ENCODE measurements at regions not wholly inside any gene's neighbourhood (a gene's known extent, or its start where the extent isn't known, plus 50 kb on each side); places are given as distances from the start of the nearest gene placed in this dataset.
"Not testable (repeated sequence)": the region's sequence is repeated elsewhere in the genome, so short reads cannot be mapped to it uniquely, and the experiment has no call there.

DNA sequence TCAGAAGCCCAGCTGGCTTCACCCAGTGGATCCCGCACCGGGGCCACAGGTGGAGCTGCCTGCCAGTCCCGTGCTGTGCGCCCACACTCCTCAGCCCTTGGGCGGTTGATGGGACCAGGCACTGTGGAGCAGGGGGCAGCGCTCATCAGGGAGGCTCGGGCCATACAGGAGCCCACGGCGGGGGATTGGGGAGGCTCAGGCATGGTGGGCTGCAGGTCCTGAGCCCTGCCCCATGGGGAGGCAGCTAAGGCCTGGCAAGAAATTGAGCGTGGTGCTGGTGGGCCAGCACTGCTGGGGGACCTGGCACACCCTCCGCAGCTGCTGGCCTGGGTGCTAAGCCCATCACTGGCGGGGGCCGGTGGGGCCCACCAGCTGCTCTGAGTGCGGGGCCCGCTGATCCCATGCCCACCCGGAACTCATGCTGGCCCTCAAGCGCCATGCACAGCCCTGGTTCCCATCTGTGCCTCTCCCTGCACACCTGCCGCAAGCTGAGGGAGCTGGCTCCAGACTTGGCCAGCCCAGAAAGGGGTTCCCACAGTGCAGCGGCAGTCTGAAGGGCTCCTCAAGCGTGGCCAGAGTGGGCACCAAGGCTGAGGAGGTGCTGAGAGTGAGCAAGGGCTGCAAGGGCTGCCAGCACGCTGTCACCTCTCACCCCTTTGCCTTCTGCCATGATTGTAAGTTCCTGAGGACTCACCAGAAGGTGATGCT, 705.1 kb downstream of the STPG2 start:
- DNase-seq, result not testable (repeated sequence)

DNA sequence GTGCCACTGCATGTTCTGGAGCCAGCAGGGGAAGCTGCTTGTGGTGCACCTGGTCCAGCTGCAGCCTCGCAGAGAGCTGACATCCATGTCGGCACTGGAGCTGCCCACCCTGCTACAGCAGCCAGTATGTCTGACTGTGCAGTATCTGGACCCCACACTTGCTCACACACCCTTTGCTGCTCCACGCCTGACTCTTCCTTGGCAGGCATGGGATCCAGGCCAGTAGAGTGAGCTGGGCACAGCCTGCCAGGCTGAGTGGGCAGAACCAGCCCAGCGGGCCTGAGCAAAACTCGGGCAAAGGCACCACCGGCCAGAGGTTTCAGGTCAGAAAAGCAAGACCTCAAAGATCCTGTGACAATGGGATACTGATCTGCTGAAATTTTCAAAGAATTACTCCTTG, 690.1 kb downstream of the STPG2 start:
- no peak for DNase-seq

DNA sequence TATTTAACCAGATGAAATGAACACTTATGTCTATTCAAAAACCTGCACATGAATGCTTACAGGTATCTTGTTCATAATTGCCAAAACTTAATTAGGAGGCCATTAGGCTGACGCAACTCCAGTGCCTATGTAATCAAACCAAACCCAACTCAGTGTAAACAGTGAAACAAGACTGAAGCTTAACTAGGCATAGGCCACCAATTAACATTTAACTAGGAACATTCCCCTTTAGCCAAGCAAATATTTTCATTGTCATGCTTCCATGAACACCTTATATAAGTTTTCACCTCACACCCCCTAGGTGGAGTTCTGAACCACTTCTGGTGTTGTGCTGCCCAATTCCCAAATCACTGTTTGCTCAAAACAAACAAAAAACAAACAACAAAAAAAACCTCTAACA, 686.0 kb downstream of the STPG2 start:
- no peak for DNase-seq

DNA sequence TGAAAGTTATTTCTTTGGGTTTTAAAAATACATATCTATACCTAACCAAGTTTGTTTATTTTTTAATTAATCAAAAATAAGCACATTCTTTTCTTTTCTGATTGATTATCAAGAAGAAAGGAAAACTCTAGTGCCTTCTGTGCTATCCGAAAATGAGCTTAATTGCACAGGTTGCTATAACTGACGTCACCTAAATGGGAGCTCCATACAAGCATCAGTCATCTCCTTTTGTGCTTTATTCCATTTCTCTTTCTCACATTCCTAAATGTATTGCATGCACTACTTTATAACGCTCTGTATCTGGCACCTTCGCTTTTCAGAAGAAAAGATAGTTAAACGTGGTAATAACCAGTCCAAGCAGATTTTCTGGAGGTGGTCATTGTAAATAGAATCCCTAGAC, 675.0 kb downstream of the STPG2 start:
- no peak for DNase-seq

DNA sequence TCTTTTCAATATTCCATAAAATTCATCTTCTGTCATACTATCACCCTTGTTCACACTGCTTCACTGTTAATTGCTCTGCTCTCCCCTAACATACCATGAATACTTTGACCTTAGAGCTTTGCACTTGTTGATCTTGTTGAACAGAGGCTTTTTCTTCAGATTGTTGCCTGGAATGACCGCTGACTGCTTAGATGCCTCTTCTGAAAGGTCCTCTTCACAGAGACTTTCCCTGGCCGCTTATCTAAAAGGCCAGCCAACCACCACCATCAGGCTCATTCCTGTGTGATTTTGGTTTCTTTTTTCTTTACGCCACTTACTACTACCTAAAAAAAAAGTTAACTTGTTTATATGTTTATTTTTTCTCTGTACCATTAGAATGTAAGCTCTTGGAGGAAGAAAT, 667.7 kb downstream of the STPG2 start:
- no peak for DNase-seq

DNA sequence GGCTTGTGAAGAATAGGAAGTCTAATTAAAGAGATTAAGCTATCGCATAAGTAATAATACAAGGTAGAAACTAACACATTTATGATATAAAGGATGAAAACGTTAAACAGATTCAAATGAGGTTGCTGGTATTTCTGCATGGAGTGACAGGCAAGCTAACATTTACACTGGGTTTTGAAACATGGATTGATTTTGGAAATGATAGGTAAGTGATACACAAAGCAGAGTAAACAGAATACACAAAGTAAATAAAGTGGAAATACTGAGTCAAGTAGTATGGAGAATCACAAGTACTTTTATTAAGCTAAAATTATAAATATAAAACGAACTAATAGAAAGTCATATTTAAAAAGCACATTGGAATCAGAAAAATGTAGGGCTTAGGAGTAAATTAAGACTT, 665.3 kb downstream of the STPG2 start:
- DNase-seq, result no peak

DNA sequence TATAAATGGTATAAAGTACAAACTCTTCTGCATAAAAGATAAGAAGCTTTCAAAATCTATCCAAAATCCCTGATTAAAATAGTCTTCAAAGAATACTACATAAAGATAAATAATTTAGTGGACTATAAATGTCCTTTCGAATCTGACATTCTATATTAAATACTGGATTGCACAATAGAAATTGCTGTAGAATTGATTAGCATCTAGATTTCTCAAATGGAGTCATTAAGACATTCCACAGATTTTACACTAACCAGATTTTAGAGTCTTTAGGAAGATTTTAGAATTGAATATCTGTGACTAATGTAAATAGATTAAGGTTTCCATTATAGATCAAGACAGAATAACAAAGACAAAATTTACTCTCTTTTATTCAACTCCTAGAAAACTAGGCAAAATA, 663.9 kb downstream of the STPG2 start:
- no peak for DNase-seq

DNA sequence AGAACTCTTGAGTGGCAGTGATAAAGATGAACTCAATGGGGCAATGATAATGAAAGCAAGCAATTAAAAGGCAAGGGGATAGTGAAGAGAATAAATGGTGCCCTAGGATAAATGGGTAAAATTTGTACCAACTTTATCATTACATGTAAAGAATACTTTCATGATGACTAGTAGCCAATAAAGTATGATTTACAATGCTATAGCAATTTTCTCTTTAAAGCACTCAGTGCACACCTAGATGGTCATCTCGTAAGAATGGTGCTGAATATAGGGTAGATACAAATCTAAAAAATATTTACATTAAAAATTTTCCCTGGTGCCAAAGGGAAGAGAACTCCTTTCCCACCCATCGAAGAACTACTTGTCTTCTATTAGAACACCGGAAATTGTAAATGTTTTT, 651.4 kb downstream of the STPG2 start:
- DNase-seq, result no peak

DNA sequence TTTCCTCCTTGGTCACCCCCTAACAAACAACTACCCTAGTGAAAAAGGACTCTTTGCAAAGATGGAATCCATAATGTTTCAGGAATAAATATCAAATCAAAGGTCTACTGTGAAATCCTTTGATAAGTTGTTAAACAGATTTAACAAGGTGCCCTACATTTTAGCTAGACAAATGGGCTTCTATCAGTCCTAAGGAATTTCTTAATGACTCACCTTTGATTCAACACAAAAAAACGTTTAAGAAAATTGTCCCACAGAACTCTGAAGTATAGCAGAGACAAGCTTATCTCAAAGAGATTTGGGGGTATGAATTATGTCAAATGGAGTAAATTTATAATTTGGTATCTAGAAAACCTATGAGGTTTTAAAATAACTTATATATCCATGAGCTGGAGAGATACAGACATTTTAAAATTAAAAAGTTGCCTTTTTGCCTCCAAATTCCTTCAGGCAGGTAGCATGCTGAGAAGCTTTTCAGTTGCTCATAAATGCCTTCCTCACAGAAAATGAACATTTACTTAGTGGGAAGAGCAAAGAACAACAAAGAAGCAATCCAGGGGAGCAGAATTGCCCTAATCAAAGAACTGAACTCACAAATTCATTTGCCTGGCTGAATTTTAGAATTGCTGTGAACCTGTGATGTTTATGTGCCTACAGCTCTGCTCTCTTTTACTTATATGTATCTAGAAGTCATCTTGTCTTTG, 649.3 kb downstream of the STPG2 start:
- no peak for DNase-seq

DNA sequence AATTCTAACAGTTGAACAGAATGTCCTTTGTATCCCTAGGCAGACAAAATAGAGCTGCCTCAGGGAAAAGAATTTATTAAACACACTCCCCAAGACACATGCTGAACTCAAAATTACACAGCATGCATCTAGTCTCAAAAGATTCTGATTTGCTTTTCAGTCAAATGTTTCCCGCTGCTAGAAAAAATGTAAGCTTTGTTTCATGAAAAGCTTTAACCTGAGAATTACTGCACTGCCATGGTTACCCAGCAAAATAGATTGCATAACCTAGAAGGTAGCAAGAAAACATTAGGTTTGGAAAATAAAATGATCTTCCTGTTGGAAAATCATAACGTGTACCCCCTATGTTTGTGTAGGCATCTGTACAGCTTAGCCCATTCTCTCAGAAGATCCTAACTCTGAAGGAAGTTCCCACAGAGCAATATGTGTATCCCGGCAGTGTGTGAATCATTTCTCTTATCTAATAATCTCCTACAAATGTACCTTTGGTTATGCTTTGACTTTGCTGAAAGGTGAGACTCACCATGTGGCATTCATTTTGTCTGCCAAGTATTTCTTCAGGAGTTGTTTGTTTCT, 646.9 kb downstream of the STPG2 start:
- no peak for DNase-seq

DNA sequence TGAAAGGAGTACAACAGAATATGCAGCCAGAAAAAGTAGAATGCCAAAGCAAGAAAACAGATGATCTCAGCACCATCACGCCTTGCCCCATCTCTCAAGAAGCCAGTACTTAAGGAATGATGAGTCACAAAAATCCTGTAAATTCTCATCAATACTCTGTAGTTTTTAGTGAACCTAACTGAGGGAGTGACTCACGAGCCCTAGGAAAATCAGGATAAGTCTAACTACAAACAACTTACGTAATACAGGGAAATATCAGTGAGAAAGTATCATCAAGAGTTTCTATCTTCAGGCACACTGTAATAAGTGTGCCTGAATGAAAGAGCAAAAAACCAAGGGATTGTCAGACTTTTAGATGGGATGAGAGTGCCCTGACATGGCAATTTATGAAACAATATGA, 644.4 kb downstream of the STPG2 start:
- DNase-seq, result no peak

DNA sequence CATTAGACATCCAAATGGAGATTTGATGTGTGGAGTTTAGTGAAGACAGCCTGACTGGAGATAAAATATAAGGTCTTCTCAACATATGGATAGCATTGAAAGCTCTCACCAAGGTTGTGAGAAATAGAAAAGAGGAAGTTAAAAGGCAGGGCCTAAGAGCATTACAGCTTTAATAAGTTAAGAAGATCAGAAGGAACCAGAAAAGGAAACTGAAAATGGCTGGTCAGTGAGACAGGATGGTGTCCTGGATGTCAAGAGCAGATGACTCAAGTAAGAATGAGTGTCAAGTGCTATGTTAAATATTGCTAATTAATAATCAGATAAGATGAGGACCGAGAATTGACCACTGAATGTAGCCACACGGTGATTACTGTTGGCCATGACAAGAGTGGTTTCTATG, 642.9 kb downstream of the STPG2 start:
- DNase-seq, result no peak

DNA sequence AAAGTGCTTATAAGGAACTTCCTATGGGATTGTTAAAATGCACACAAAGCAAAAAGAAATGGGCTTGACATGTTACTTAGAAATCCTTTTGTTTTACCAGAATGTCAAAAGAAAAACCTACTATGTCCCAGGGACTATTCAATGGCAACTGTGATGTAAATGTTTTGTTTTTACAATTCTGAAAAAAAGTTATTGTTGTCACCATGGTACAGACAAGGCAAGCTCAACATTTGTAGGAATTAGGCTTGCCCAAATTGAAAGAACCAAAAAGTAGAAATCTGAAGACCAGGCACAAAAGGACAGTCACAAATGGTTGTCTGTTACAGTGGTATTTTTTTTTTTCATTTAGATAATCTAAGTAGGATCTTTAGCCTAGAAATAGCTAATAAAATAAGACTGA, 638.6 kb downstream of the STPG2 start:
- DNase-seq, result no peak

DNA sequence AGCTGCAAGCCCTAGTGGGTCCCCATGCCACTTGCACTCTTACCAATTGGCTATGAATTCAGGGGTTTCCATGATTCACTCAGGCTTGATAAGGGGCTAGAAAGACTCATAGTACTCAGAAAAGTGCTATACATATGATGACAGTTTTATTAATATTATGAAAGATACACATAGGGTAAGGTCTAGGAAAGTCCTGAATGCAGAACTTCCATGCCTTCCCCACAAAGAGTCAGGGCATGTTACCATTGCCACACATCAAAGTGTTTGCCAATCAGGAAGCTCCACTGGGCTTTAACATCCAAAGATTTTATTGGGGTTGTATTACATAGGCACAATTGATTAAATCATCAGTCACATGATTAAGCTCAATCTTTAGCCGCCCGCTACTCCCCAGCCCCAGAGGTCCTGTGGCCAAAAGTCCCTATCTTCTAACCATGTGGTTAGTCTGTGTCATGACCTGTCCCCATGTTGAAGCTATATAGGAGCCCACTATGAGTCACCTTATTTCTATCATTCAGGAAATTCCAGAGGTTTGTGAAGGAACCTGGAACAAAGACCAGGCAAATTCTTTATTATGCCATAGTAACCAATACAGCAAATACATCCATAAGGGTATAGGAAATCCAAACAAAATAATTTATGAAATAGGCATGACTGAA, 635.6 kb downstream of the STPG2 start:
- no peak for DNase-seq

Data from NCI-H446 (cell line).